H1 (cell line): ENCODE measurements at regions not wholly inside any gene's neighbourhood (a gene's known extent, or its start where the extent isn't known, plus 50 kb on each side); places are given as distances from the start of the nearest gene placed in this dataset.

Source experiments
- CTCF ChIA-PET: fragments of 300-600 bp; sonication (Branson Sonifier 250); formaldehyde crosslinking; loops from one replicate; lab custom pipeline; 2021; ENCODE audit not compliant: partially characterized antibody; lab: Charles Lee
- POLR2A ChIA-PET: fragments of 300-600 bp; sonication (Branson Sonifier 250); formaldehyde crosslinking; loops from one replicate; lab custom pipeline; 2021; ENCODE audit warnings: inconsistent platforms; ENCODE audit not compliant: partially characterized antibody; lab: Charles Lee
- DNase-seq, 2 experiments: peaks; one replicate each; pipeline versions ENCODE4 v3.0.0 to v3.0.0-alpha.2; 2010 to 2022; ENCODE audit warnings: low spot score in 2 of 2, low read depth in 1 of 2, mixed read lengths in 1 of 2
- FAIRE-seq: peaks from 2 replicates; lab custom pipeline; 2011; peaks lifted over from hg19 to GRCh38; lab: Jason Lieb, UNC
- H2AFZ ChIP-seq: 2 replicates; pipeline ENCODE4 v1.8.1; 2012; ENCODE audit warnings: low read length, inconsistent platforms
- H2AK5ac ChIP-seq: 2 replicates; pipeline ENCODE4 v1.6.1; 2013; ENCODE audit warnings: low read depth, low read length
- H2BK120ac ChIP-seq: replicated peaks from 2 replicates; pipeline ENCODE3; 2013; ENCODE audit warnings: low read depth, low read length, inconsistent platforms
- H2BK12ac ChIP-seq: 2 replicates; pipeline ENCODE4 v1.6.1; 2013; ENCODE audit warnings: low read depth, low read length
- H2BK15ac ChIP-seq: 2 replicates; pipeline ENCODE4 v1.6.1; 2013; ENCODE audit warnings: low read length
- H2BK20ac ChIP-seq: 2 replicates; pipeline ENCODE4 v1.6.1; 2013; ENCODE audit warnings: low read length
- H2BK5ac ChIP-seq: 2 replicates; pipeline ENCODE4 v1.6.1; 2013; ENCODE audit warnings: low read depth, low read length
- H3K14ac ChIP-seq: 2 replicates; pipeline ENCODE4 v1.6.1; 2013; ENCODE audit warnings: inconsistent platforms; ENCODE audit not compliant: insufficient read length
- H3K18ac ChIP-seq: 2 replicates; pipeline ENCODE4 v1.6.1; 2013; ENCODE audit warnings: low read length; ENCODE audit errors: extremely low read depth
- H3K23ac ChIP-seq: 2 replicates; pipeline ENCODE4 v1.6.1; 2013; ENCODE audit warnings: inconsistent platforms; ENCODE audit not compliant: insufficient read length
- H3K23me2 ChIP-seq: 2 replicates; pipeline ENCODE4 v1.6.1; 2013; ENCODE audit warnings: low read depth, low read length
- H3K27ac ChIP-seq: 2 replicates; pipeline ENCODE4 v1.6.1; 2011; ENCODE audit warnings: low read depth, low read length, inconsistent platforms
- H3K27me3 ChIP-seq, 4 experiments: replicated peaks in 1 of 4; 1 replicate in 1 of 4; 2 replicates in 3 of 4; pipeline versions ENCODE4 v1.6.1 to v1.8.1; 2011 to 2013; ENCODE audit warnings: low read length in 3 of 4, mild to moderate bottlenecking in 3 of 4, inconsistent platforms in 2 of 4, mixed read lengths in 2 of 4, moderate library complexity in 1 of 4; ENCODE audit not compliant: control insufficient read depth in 3 of 4, insufficient read depth in 3 of 4; ENCODE audit errors: extremely low read depth in 1 of 4
- H3K36me3 ChIP-seq, 4 experiments: 2 replicates each; pipeline versions ENCODE4 v1.6.1 to v1.8.1; 2011 to 2013; ENCODE audit warnings: mild to moderate bottlenecking in 4 of 4, low read length in 3 of 4, moderate library complexity in 2 of 4, control low read depth in 1 of 4, inconsistent platforms in 1 of 4; ENCODE audit not compliant: insufficient read depth in 4 of 4, control insufficient read depth in 2 of 4
- H3K4ac ChIP-seq: replicated peaks from 2 replicates; pipeline ENCODE3; 2013; ENCODE audit warnings: low read length, low read depth, mixed read lengths, inconsistent platforms; ENCODE audit not compliant: insufficient read length
- H3K4me1 ChIP-seq, 4 experiments: replicated peaks in 1 of 4; 1 replicate in 1 of 4; 2 replicates in 3 of 4; pipeline versions ENCODE4 v1.6.1 to v1.8.1; 2011 to 2013; ENCODE audit warnings: low read length in 3 of 4, inconsistent platforms in 2 of 4, mixed read lengths in 1 of 4; ENCODE audit not compliant: insufficient read depth in 4 of 4, control insufficient read depth in 3 of 4
- H3K4me2 ChIP-seq, 2 experiments: 2 replicates each; pipeline versions ENCODE4 v1.6.1 to v1.8.1; 2011 to 2013; ENCODE audit warnings: low read depth in 2 of 2, low read length in 2 of 2, control low read depth in 1 of 2, inconsistent platforms in 1 of 2, mild to moderate bottlenecking in 1 of 2; ENCODE audit not compliant: insufficient read depth in 1 of 2
- H3K4me3 ChIP-seq, 4 experiments: fragments of 200-600, 300-600 bp in 1 of 4; sonication (generic), shearing (Covaris generic), sonication (Bioruptor Twin) in 1 of 4; 2 replicates each; pipeline versions ENCODE4 v1.5.1 to v1.8.1; 2011 to 2016; ENCODE audit warnings: low read length in 4 of 4, low read depth in 3 of 4, control low read depth in 2 of 4, inconsistent platforms in 2 of 4, mild to moderate bottlenecking in 2 of 4, mixed read lengths in 1 of 4, moderate library complexity in 1 of 4; ENCODE audit not compliant: insufficient read depth in 2 of 4; ENCODE audit errors: extremely low read depth in 1 of 4
- H3K56ac ChIP-seq: replicated peaks from 2 replicates; pipeline ENCODE3; 2013; ENCODE audit warnings: low read depth, mild to moderate bottlenecking, mixed read lengths, low read length, inconsistent platforms; ENCODE audit not compliant: insufficient read length
- H3K79me1 ChIP-seq: 2 replicates; pipeline ENCODE4 v1.6.1; 2013; ENCODE audit warnings: low read depth, low read length, control low read depth
- H3K79me2 ChIP-seq, 2 experiments: 2 replicates each; pipeline versions ENCODE4 v1.6.1 to v1.8.1; 2012 to 2013; ENCODE audit warnings: low read length in 2 of 2, mild to moderate bottlenecking in 2 of 2, inconsistent platforms in 1 of 2; ENCODE audit not compliant: insufficient read depth in 2 of 2, control insufficient read depth in 1 of 2
- H3K9ac ChIP-seq, 4 experiments: replicated peaks in 1 of 4; 1 replicate in 1 of 4; 2 replicates in 3 of 4; pipeline versions ENCODE4 v1.6.1 to v1.8.1; 2011 to 2013; ENCODE audit warnings: low read depth in 3 of 4, low read length in 3 of 4, control low read depth in 2 of 4, mild to moderate bottlenecking in 2 of 4, moderate library complexity in 2 of 4, inconsistent platforms in 1 of 4; ENCODE audit errors: extremely low read depth in 1 of 4
- H3K9me3 ChIP-seq, 2 experiments: 2 replicates each; pipeline versions ENCODE4 v1.6.1 to v1.8.1; 2012 to 2013; ENCODE audit warnings: mild to moderate bottlenecking in 2 of 2, moderate library complexity in 2 of 2, control low read depth in 1 of 2, inconsistent platforms in 1 of 2, low read depth in 1 of 2, low read length in 1 of 2, mixed read lengths in 1 of 2; ENCODE audit not compliant: insufficient read depth in 2 of 2
- H4K20me1 ChIP-seq, 2 experiments: replicated peaks in 1 of 2; 2 replicates each; pipeline versions ENCODE3 to v1.8.1; 2011 to 2013; ENCODE audit warnings: inconsistent platforms in 2 of 2, low read length in 2 of 2, mild to moderate bottlenecking in 1 of 2; ENCODE audit not compliant: insufficient read depth in 2 of 2, control insufficient read depth in 1 of 2
- H4K5ac ChIP-seq: 2 replicates; pipeline ENCODE4 v1.6.1; 2013; ENCODE audit warnings: low read length, low read depth, mixed read lengths, inconsistent platforms; ENCODE audit not compliant: insufficient read length
- H4K8ac ChIP-seq: 2 replicates; pipeline ENCODE4 v1.8.0; 2013; ENCODE audit warnings: mild to moderate bottlenecking, moderate library complexity, low read length, inconsistent platforms; ENCODE audit not compliant: insufficient read depth; ENCODE audit errors: extremely low read depth
- H4K91ac ChIP-seq: replicated peaks from 2 replicates; pipeline ENCODE3; 2013; ENCODE audit warnings: low read length, mixed read lengths, inconsistent platforms; ENCODE audit not compliant: insufficient read length
- BCL11A ChIP-seq, 2 experiments: IDR thresholded peaks; one replicate each; pipeline ENCODE4 v1.6.1; 2011; ENCODE audit warnings: low read depth in 2 of 2, low read length in 2 of 2, mild to moderate bottlenecking in 2 of 2
- BRCA1 ChIP-seq: IDR thresholded peaks from 2 replicates; pipeline ENCODE4 v1.6.1; 2012; ENCODE audit warnings: low read depth, low read length, improper control_type of control experiment
- CTCF ChIP-seq, 3 experiments: IDR thresholded peaks; 1 replicate in 2 of 3; 2 replicates in 1 of 3; pipeline versions ENCODE4 v1.5.1 to v1.6.1; 2011; ENCODE audit warnings: low read length in 3 of 3, mild to moderate bottlenecking in 3 of 3, inconsistent platforms in 2 of 3, low read depth in 1 of 3, moderate library complexity in 1 of 3; ENCODE audit not compliant: insufficient read depth in 1 of 3; ENCODE audit errors: control extremely low read depth in 1 of 3
- EGR1 ChIP-seq: IDR thresholded peaks from 2 replicates; pipeline ENCODE4 v1.6.1; 2011; ENCODE audit warnings: low read depth, low read length, borderline replicate concordance
- EZH2 ChIP-seq: fragments of 200-600 bp; sonication (generic); IDR thresholded peaks from 2 replicates; pipeline ENCODE4 v1.7.1; 2012; ENCODE audit warnings: low read depth, mild to moderate bottlenecking, moderate library complexity, low read length, inconsistent platforms; ENCODE audit not compliant: severe bottlenecking
- GABPA ChIP-seq: IDR thresholded peaks from 2 replicates; pipeline ENCODE4 v1.6.1; 2011; ENCODE audit warnings: mild to moderate bottlenecking, low read length, moderate library complexity, borderline replicate concordance; ENCODE audit not compliant: insufficient read depth
- KDM5A ChIP-seq: fragments of 200-600 bp; IDR thresholded peaks from 2 replicates; pipeline ENCODE4 v1.7.1; 2012; ENCODE audit warnings: mild to moderate bottlenecking, low read length, inconsistent platforms, mixed read lengths
- POU5F1 ChIP-seq: IDR thresholded peaks from 2 replicates; pipeline ENCODE4 v1.6.1; 2011; ENCODE audit warnings: low read depth, mild to moderate bottlenecking, low read length, moderate library complexity
- RBBP5 ChIP-seq: IDR thresholded peaks from 2 replicates; pipeline ENCODE4 v1.7.1; 2012; ENCODE audit warnings: low read depth, mild to moderate bottlenecking, inconsistent platforms, low read length, moderate library complexity, borderline replicate concordance
- SIX5 ChIP-seq: IDR thresholded peaks from 2 replicates; pipeline ENCODE4 v1.6.1; 2011; ENCODE audit warnings: mild to moderate bottlenecking, low read depth, low read length
- SP2 ChIP-seq: IDR thresholded peaks from 2 replicates; pipeline ENCODE4 v1.6.1; 2012; ENCODE audit warnings: mild to moderate bottlenecking, low read length, inconsistent platforms
- USF2 ChIP-seq: IDR thresholded peaks from 2 replicates; pipeline ENCODE4 v1.6.1; 2011; ENCODE audit warnings: low read length, improper control_type of control experiment
- ZNF274 ChIP-seq: IDR thresholded peaks from 2 replicates; pipeline ENCODE4 v1.7.0; 2012; ENCODE audit warnings: low read length, borderline replicate concordance; ENCODE audit errors: extremely low read depth

DNA sequence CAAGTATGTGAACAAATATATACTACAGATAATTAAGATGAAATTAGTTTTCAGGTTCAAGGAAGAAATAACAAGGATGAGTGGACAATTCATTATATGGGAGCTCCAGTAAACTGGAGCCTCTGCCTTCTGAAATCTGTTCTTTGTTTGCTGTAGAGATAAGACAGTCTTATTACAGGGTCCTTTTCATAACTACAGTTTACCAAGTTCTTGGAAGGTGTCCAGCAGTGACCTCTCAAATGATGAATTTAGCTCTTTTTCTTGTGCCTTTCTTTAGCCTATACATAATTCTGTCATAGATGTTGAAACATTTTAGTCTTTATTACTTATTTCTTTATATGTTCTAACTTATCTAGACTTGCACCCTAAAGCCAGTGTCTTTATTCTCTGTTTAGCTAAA is 89.7 kb upstream of the GBE1 start:
- Histone ChIP-seq H4K20me1 (no peaks in the 10 kb centered on the region), H2BK5ac (no peak overlapping the region), H3K18ac (no peak overlapping the region), H3K36me3 (no peaks in the 10 kb centered on the region), H3K4me3 (no peak overlapping the region), H3K4me1 (no peaks in the 10 kb centered on the region), H4K5ac (no peak overlapping the region), H3K27ac (no peak overlapping the region), H2AFZ (no peak overlapping the region), H3K27me3 (no peaks in the 10 kb centered on the region), H2BK20ac (no peak overlapping the region), H2BK12ac (no peak overlapping the region), H2BK15ac (no peak overlapping the region), H3K23me2 (no peaks in the 10 kb centered on the region), H3K4ac (no peak overlapping the region), H3K9me3 (no peaks in the 10 kb centered on the region), H4K91ac (no peak overlapping the region), H3K79me1 (no peaks in the 10 kb centered on the region), H3K14ac (no peak overlapping the region), H3K9ac (no peak overlapping the region), H3K4me2 (no peak overlapping the region), H2AK5ac (no peak overlapping the region), H2BK120ac (no peak overlapping the region), H3K79me2 (no peaks in the 10 kb centered on the region), H4K8ac (no peak overlapping the region), H3K56ac (no peak overlapping the region), H3K23ac (no peak overlapping the region)
- TF ChIP-seq RBBP5 (no peak), KDM5A (no peak), BCL11A (IDR thresholded peaks at IDR 0.05; ENCODE audit: low read depth in 2 of 2, low read length in 2 of 2) (no peak), ZNF274 (no peak), SP2 (no peak), EZH2 (no peak), GABPA (no peak), SIX5 (no peak), USF2 (no peak), BRCA1 (no peak), EGR1 (no peak), POU5F1 (no peak), CTCF (IDR thresholded peaks at IDR 0.05; ENCODE audit: control extremely low read depth in 1 of 3, insufficient read depth in 1 of 3, low read depth in 1 of 3, low read length in 3 of 3) (no peak)
- DNase-seq, result no peak
- ChIA-PET CTCF (interaction anchor here (1.6 kb wide), 1 partner anchor 361 kb away, joined by 3 read pairs; no protein-coding TSS in a partner anchor), POLR2A (no interaction called here)
- no peak for FAIRE-seq
